ENCODE measurements at regions not wholly inside any gene's neighbourhood (a gene's known extent, or its start where the extent isn't known, plus 50 kb on each side); places are given as distances from the start of the nearest gene placed in this dataset.
A peak's percentile ranks its signal among the peaks of the same experiment; 100 is the strongest.

- H3K79me2 ChIP-seq (replicated peaks; ENCODE audit: insufficient read depth) = no peaks in the 10 kb centered on the region
- H3K36me3 ChIP-seq (ENCODE audit: insufficient read depth) = no peaks in the 10 kb centered on the region
- no peaks in the 10 kb centered on the region for H3K9me3 Mint-ChIP-seq
- H4K20me1 ChIP-seq (replicated peaks; ENCODE audit: insufficient read depth) = no peaks in the 10 kb centered on the region; the same call in 1 of the 2 replicates
- H3K4me3 ChIP-seq = no peak overlapping the region
- no peak for DNase-seq (ENCODE audit: low spot score)
- H3K4me2 ChIP-seq = no peak overlapping the region
- peaks cover 4% of the 10 kb centered on the region for H3K27me3 Mint-ChIP-seq (ENCODE audit: insufficient read depth, low read depth, poor library complexity)
- no peaks in the 10 kb centered on the region for H3K4me1 ChIP-seq (ENCODE audit: insufficient read depth)
- no peak overlapping the region for H3K27ac ChIP-seq (ENCODE audit: low read depth)
- no peaks in the 10 kb centered on the region for H3K9me2 ChIP-seq (ENCODE audit: insufficient read depth)
- H3K4me3 Mint-ChIP-seq = no peak overlapping the region
- peaks cover 12% of the 10 kb centered on the region for H3K4me1 Mint-ChIP-seq
- no peaks in the 10 kb centered on the region for H3K27me3 ChIP-seq (ENCODE audit: insufficient read depth)
- H3F3A ChIP-seq (replicated peaks; ENCODE audit: low read depth) = no peaks in the 10 kb centered on the region
- ATAC-seq = no peak
- H3K36me3 Mint-ChIP-seq (ENCODE audit: low read depth) = no peaks in the 10 kb centered on the region
- no peak for TF ChIP-seq EZH2phosphoT487 (IDR thresholded peaks at IDR 0.05; ENCODE audit: unreplicated experiment)
- no peak for TF ChIP-seq POLR2AphosphoS5 (IDR thresholded peaks at IDR 0.05; ENCODE audit: low read depth)
- TF ChIP-seq ZNF462 (CRISPR knock-in tag; IDR thresholded peaks at IDR 0.05) = no peak
- H2AFZ ChIP-seq = no peak overlapping the region
- H3K27ac Mint-ChIP-seq = peak overlapping the region; percentile 31; the same call in 1 of the 2 replicates
Measured at GRCh38 chr3:13223574-13224237, 150.5 kb upstream of the IQSEC1 start.

- no peaks in the 10 kb centered on the region for H3K27me3 ChIP-seq (ENCODE audit: insufficient read depth)
- H3K79me2 ChIP-seq (replicated peaks; ENCODE audit: insufficient read depth) = no peaks in the 10 kb centered on the region
- no peak overlapping the region for H3K4me3 ChIP-seq
- no peak overlapping the region for H3K27ac Mint-ChIP-seq
- H3K4me1 Mint-ChIP-seq = peaks cover 15% of the 10 kb centered on the region
- no peaks in the 10 kb centered on the region for H3K36me3 Mint-ChIP-seq (ENCODE audit: low read depth)
- no peaks in the 10 kb centered on the region for H3F3A ChIP-seq (replicated peaks; ENCODE audit: low read depth)
- H3K4me3 Mint-ChIP-seq = no peak overlapping the region
- H3K36me3 ChIP-seq (ENCODE audit: insufficient read depth) = no peaks in the 10 kb centered on the region
- no peak overlapping the region for H2AFZ ChIP-seq
- ATAC-seq (no peak; the same call in 2 of the 3 replicates), DNase-seq (ENCODE audit: low spot score) (no peak)
- H3K27ac ChIP-seq (ENCODE audit: low read depth) = no peak overlapping the region
- H3K9me3 Mint-ChIP-seq = no peaks in the 10 kb centered on the region
- no peaks in the 10 kb centered on the region; the same call in 1 of the 2 replicates for H4K20me1 ChIP-seq (replicated peaks; ENCODE audit: insufficient read depth)
- H3K9me2 ChIP-seq (ENCODE audit: insufficient read depth) = no peaks in the 10 kb centered on the region
- H3K27me3 Mint-ChIP-seq (ENCODE audit: insufficient read depth, low read depth, poor library complexity) = peaks cover 4% of the 10 kb centered on the region
- H3K4me1 ChIP-seq (ENCODE audit: insufficient read depth) = no peaks in the 10 kb centered on the region
- H3K4me2 ChIP-seq = no peak overlapping the region
- TF ChIP-seq ZNF462 (CRISPR knock-in tag; IDR thresholded peaks at IDR 0.05) (no peak), JUNB (IDR thresholded peaks at IDR 0.05; ENCODE audit: unreplicated experiment) (no peak)
Measured at GRCh38 chr3:13222891-13223573, 149.8 kb upstream of the IQSEC1 start.
